Muscle of leg (tissue), 3 donors: ENCODE measurements at regions not wholly inside any gene's neighbourhood (a gene's known extent, or its start where the extent isn't known, plus 50 kb on each side); places are given as distances from the start of the nearest gene placed in this dataset.

Experiments
- DNase-seq: peaks from one replicate; pipeline ENCODE4 v3.0.0; 2013
- H3K27ac ChIP-seq: one replicate; pipeline ENCODE4 v1.5.1; 2013; ENCODE audit warnings: mild to moderate bottlenecking, low read length, control low read depth
- H3K27me3 ChIP-seq: one replicate; pipeline ENCODE4 v1.6.1; 2013; ENCODE audit warnings: low read length; ENCODE audit not compliant: control insufficient read depth, insufficient read depth
- H3K36me3 ChIP-seq: one replicate; pipeline ENCODE4 v1.6.1; 2013; ENCODE audit warnings: low read length; ENCODE audit not compliant: control insufficient read depth, insufficient read depth
- H3K4me1 ChIP-seq: one replicate; pipeline ENCODE4 v1.6.1; 2013; ENCODE audit warnings: low read length; ENCODE audit not compliant: control insufficient read depth, insufficient read depth
- H3K4me3 ChIP-seq: one replicate; pipeline ENCODE4 v1.5.1; 2013; ENCODE audit warnings: low read length, control low read depth
- H3K9me3 ChIP-seq: replicated peaks from 2 replicates; pipeline ENCODE4 v1.6.1; 2013; ENCODE audit warnings: low read depth, low read length; ENCODE audit not compliant: control insufficient read depth
- WGBS: methylation state at CpG from one replicate; pipeline ENCODE4 v1.1.5; 2013; ENCODE audit warnings: missing lambda C conversion rate; ENCODE audit not compliant: insufficient coverage; 5-methylcytosine and 5-hydroxymethylcytosine counted together

DNA sequence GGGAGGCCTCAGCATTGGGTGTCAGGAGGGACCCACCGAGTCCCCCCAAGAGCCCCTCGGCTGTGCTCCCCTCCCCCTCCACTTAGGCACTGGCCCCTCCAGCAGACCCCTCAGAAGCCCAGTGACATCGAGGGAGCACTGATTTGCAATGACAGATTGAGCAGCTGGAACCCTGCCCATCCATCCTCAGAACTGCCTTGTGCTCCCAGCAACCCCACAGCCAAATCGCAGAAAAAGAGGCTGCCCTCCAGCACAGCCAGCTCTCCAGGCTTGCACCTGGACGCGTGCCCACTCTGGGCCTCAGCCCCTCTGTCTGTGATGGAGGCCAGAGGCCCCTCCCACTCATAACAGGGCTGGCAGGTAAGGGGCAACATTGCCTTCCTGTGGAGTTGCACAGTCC is 123.2 kb upstream of the VSTM2B start:
- WGBS = 73% methylated on average over 4 of the region's 6 CpGs
- Histone ChIP-seq H3K9me3 (no peaks in the 10 kb centered on the region), H3K4me1 (peaks cover 52% of the 10 kb centered on the region), H3K36me3 (no peaks in the 10 kb centered on the region), H3K27me3 (peaks cover 16% of the 10 kb centered on the region), H3K4me3 (no peak overlapping the region), H3K27ac (no peak overlapping the region)
- no peak for DNase-seq

DNA sequence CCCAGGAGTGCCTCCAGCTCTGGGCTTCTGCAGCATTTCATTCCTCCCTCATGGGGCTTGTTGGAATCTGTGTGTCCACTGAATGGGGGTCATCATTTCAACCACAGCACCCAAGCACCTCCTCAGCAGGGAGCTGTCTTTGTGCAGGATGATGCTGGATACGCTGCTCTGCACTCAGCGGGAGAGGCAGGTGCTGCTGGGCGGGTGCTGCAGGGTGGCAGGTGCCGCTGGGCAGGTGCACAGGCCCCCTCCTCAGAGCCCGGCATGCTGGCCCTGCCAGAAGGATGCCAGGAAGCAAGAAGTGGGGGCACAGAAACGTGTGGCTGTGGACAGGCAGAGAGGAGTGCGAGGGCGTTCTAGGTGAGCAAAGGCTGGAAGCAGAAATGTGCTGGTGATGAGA is 121.8 kb upstream of the VSTM2B start:
- no peaks in the 10 kb centered on the region for H3K9me3 ChIP-seq
- peaks cover 12% of the 10 kb centered on the region for H3K27me3 ChIP-seq
- WGBS = 83% methylated on average over 8 of the region's 8 CpGs
- H3K27ac ChIP-seq = no peak overlapping the region
- H3K4me1 ChIP-seq = peaks cover 53% of the 10 kb centered on the region
- DNase-seq = no peak
- H3K36me3 ChIP-seq = no peaks in the 10 kb centered on the region
- no peak overlapping the region for H3K4me3 ChIP-seq

DNA sequence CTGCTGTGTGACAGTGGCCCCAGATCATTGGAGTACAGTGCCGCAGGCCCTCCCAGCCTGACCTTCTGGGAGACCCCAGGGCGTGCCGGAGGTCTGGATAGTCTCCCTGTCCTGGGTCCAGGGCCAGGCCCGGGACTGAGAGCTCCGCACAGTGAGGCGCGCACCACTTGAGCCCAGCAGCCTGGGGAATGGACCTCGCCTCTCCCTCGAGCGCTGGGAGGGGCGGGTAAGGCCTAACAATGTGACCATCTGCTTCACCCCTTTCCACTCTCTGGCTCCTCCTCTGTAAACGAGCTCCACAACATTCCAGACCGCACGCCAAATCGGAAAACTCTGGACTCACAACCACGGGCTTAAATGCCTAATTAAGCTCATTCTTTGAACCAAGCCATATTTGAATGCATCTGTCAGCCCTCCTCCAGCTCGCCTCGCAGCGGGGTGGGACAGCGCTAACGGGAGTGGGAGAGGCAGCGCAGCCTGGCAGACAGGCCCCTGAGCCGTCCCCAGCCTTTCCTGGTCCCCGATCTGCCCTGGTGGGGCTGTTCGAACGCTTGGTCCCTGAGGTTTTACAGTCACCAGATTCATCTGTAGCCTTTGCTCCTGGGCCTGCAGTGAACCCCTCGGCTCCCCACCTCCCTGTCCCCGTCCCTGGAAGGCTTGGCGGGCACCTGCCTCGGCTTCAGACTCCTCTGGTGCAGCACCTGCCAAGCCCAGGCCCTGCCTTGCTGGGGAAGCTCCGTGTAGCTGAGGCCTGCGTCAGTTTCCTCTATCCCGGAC is 120.7 kb upstream of the VSTM2B start:
- DNase-seq = peak; percentile 94
- Histone ChIP-seq H3K9me3 (no peaks in the 10 kb centered on the region), H3K27me3 (peaks cover 8% of the 10 kb centered on the region), H3K4me3 (no peak overlapping the region), H3K27ac (peak overlapping the region; percentile 47), H3K36me3 (no peaks in the 10 kb centered on the region), H3K4me1 (peaks cover 58% of the 10 kb centered on the region)
- WGBS = 7% methylated on average over 33 of the region's 33 CpGs

DNA sequence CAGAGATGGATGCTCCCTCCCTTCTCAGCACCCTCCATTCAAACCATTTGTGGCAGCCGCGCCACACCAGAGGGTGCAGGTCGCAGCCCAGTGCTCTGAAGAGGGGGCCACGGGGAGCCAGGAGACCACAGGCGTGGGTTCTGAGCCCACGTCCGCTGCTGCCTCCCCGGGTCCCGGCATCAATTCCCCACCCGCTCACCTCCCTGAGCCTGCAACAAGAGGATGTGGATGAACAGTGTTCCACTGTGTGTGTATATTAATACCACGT is 120.1 kb upstream of the VSTM2B start:
- WGBS = 73% methylated on average over 4 of the region's 11 CpGs
- Histone ChIP-seq H3K4me1 (peaks cover 60% of the 10 kb centered on the region), H3K36me3 (no peaks in the 10 kb centered on the region), H3K27me3 (peaks cover 8% of the 10 kb centered on the region), H3K9me3 (no peaks in the 10 kb centered on the region), H3K27ac (peak overlapping the region; percentile 21), H3K4me3 (no peak overlapping the region)
- no peak for DNase-seq

DNA sequence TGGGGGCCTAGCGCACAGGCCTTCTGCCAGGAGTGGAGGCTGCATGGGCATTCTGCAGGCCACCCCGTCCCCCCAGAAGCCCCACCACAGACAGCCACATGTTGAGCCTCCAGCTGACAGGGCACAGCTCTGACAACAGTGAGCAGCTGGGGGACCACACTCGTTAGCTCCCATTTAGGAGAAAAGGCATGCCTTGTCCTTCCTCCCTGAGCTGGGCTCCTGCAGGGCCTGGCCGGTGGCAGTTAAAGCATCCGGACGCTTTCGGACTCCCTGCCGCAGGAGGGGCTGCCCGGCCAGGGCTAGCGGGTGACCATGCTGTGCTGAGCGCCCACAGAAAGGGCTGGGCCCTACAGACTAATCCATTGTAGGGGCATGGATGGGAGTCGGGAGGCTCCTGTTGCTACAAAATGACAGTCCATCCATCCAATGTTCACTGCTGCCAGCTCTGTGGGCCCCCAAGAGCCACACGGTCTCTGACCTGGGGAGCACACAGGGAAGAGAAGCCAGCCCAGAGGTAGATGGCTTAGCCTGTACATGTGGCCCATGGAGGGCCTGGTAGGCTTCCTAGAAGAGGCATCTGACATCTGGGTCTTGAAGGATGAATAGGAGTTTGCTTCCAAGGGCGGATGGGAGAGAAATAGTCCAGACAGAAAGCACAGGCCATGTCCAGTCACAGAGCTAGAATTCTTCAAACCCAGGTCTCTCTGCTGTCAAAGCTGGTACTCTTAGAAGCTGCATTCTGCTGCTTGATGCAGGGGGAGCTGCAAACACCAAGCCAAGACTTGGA is 116.5 kb upstream of the VSTM2B start:
- H3K4me1 ChIP-seq = peaks cover 58% of the 10 kb centered on the region
- H3K27me3 ChIP-seq = peaks cover 6% of the 10 kb centered on the region
- no peak overlapping the region for H3K4me3 ChIP-seq
- no peak overlapping the region for H3K27ac ChIP-seq
- DNase-seq = peak; percentile 43
- H3K9me3 ChIP-seq = no peaks in the 10 kb centered on the region
- H3K36me3 ChIP-seq = no peaks in the 10 kb centered on the region
- WGBS = 82% methylated on average over 14 of the region's 14 CpGs

DNA sequence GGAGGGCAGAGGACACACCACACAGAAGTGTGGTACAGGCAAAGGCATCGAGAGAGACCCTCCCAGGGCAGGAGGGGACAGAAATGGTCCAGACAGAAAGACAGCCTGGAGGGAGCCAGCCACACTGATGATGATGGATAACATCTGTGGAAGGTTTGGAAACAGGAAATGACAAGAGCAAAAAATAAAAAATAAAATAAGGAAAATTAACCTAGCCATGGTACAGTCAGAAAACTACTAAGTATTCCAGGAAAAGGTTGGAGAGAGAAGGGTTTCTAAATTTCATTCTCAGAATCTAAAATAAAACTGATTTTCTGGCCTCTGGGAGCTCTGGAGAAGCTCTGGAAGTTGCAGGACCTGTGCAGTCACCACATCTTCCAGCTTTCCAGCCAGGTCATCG is 115.2 kb upstream of the VSTM2B start:
- no peaks in the 10 kb centered on the region for H3K36me3 ChIP-seq
- DNase-seq = peak; percentile 88
- no peaks in the 10 kb centered on the region for H3K9me3 ChIP-seq
- peaks cover 44% of the 10 kb centered on the region for H3K4me1 ChIP-seq
- peaks cover 4% of the 10 kb centered on the region for H3K27me3 ChIP-seq
- H3K4me3 ChIP-seq = no peak overlapping the region
- H3K27ac ChIP-seq = peak overlapping the region; percentile 81
- WGBS = 48% methylated on average over 2 of the region's 2 CpGs

DNA sequence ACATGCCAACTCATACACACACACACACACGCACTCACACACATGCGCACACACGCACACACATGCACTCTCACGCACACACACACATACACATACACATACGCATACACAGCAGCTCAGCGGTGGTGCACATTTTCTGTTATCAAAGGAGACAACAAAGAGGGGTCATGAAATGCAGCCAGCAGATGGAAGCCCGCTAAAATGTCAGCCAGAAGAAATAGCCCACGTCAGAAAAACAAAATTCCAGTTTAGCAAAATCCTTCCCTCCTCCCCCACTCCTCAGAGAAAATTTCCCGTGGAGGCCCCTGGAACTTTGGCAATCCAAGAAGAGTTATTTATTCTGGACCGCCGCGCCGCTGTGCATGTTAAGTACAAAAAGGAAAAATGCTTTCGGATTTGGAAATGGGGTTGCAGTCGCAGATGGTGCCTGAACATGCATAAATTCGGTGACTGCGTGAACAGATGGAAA is 114.6 kb upstream of the VSTM2B start:
- Histone ChIP-seq H3K36me3 (no peaks in the 10 kb centered on the region), H3K4me3 (no peak overlapping the region)
- WGBS = 21% methylated on average over 7 of the region's 17 CpGs

DNA sequence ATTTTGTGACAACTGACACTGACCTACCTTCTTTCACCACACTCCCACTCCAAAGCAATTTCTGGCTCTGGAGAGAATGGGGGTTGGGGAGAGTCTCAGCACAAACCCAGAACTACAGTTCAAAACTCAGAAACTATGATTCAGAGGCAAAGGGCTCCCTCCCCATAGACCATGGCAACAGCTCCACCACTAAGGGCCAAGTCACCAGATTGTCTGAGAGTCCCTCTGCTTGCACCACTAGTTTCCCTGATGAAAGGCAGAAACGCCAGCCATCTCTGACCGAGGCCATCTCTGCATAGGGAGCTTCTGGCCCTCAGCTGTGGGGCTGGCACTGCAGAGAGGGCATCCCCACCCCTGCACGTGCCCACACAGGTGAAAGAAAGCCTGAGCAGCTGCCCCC is 112.4 kb upstream of the VSTM2B start:
- Histone ChIP-seq H3K4me3 (no peak overlapping the region), H3K27ac (no peak overlapping the region), H3K4me1 (peaks cover 37% of the 10 kb centered on the region), H3K27me3 (peaks cover 2% of the 10 kb centered on the region), H3K9me3 (no peaks in the 10 kb centered on the region), H3K36me3 (no peaks in the 10 kb centered on the region)
- 71% methylated on average over 1 of the region's 3 CpGs for WGBS
- peak; percentile 48 for DNase-seq

More for the DNA sequence above, 114.6 kb upstream of the VSTM2B start:
- H3K27ac ChIP-seq = peak overlapping the region; percentile 81
- DNase-seq = peak; percentile 95
- H3K9me3 ChIP-seq = no peaks in the 10 kb centered on the region
- H3K4me1 ChIP-seq = peaks cover 39% of the 10 kb centered on the region
- peaks cover 4% of the 10 kb centered on the region for H3K27me3 ChIP-seq

DNA sequence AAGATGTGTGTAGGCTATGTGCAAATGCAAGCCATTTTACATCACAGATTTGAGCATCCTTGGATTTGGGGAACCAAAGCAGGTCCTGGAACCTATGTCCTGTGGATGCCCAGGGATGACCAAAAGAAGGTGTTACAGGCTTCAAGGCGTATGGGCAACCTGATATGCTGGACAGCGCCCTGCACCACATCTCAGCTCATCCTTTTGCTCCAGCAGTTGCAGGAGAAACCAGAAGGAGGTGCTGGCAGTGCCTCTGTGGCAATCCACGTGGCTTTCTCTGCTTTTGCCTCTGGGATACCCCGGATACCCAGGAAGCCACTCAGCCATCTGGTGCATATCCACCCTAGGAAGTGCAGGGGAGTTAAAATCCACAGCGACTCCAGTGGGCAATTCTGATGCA is 110.3 kb upstream of the VSTM2B start:
- Histone ChIP-seq H3K27me3 (peaks cover 2% of the 10 kb centered on the region), H3K27ac (no peak overlapping the region), H3K4me1 (peaks cover 19% of the 10 kb centered on the region), H3K36me3 (no peaks in the 10 kb centered on the region), H3K9me3 (no peaks in the 10 kb centered on the region), H3K4me3 (no peak overlapping the region)
- WGBS = 45% methylated on average over 4 of the region's 5 CpGs
- no peak for DNase-seq

DNA sequence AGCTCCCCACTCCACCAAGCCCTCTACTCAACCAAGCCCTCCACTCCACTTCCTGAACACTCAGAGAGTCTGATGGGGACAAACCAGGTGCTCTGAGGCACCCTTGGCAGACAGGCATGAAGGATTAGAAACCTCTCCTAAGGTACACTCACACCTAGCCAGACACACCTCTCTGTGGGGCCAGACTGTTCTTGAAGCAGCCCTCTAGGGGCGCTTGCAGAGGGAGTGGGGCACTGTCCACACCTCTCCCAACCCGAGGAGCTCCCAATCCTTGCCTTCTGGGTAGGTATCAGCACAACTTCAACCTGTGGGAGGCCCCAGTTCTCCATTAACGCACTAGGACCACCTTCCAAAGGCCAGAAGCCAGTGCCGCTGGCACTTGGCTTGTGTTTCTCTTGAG is 108.7 kb upstream of the VSTM2B start:
- Histone ChIP-seq H3K9me3 (no peaks in the 10 kb centered on the region), H3K27me3 (peaks cover 2% of the 10 kb centered on the region), H3K4me1 (peaks cover 16% of the 10 kb centered on the region), H3K36me3 (no peaks in the 10 kb centered on the region), H3K27ac (no peak overlapping the region), H3K4me3 (no peak overlapping the region)
- no peak for DNase-seq
- 85% methylated on average over 2 of the region's 4 CpGs for whole genome bisulfite sequencing
